ENCODE measurements at regions not wholly inside any gene's neighbourhood (a gene's known extent, or its start where the extent isn't known, plus 50 kb on each side); places are given as distances from the start of the nearest gene placed in this dataset.

DNA sequence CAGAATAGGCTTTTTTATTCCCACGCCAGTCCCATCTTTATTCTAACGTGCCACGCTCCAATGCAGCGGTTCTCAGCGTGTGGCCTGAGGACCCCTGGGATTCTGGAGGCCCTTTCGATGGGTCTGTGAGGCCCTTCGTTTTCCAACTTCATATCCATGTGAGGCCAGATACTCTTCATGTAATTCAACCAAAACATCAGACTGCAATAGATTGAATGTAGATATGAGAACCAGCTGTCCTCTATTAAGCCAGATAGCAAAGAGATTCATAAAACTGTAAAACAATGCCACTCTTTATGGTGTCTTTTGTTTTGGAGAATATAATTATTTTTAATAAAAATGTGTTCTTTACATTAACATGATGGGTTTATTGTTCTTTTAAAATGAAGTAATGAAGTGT lies 53.2 kb upstream of the KMT2C start:
- no peak for TF ChIP-seq POLR2A (IDR thresholded peaks at IDR 0.05; ENCODE audit: insufficient read depth in 1 of 2, low read depth in 2 of 2, low read length in 2 of 2)
- TF ChIP-seq ZNF510 (CRISPR knock-in tag; IDR thresholded peaks at IDR 0.05; ENCODE audit: low read depth): no peak
- no peak for TF ChIP-seq ZNF660 (CRISPR knock-in tag; IDR thresholded peaks at IDR 0.05; ENCODE audit: borderline replicate concordance, low read depth)
- TF ChIP-seq ZNF552 (CRISPR knock-in tag; IDR thresholded peaks at IDR 0.05; ENCODE audit: borderline replicate concordance): no peak
- no peak for TF ChIP-seq ZHX2 (IDR thresholded peaks at IDR 0.05; ENCODE audit: low read depth)
- no peak for TF ChIP-seq ZHX2 (CRISPR knock-in tag; IDR thresholded peaks at IDR 0.05; ENCODE audit: borderline replicate concordance)
- no peak for TF ChIP-seq ISL2 (CRISPR knock-in tag; IDR thresholded peaks at IDR 0.05)
- no peak for TF ChIP-seq SP2 (CRISPR knock-in tag; IDR thresholded peaks at IDR 0.05)
- TF ChIP-seq PHF8 (CRISPR knock-in tag; IDR thresholded peaks at IDR 0.05): no peak
